ENCODE measurements at regions not wholly inside any gene's neighbourhood (a gene's known extent, or its start where the extent isn't known, plus 50 kb on each side); places are given as distances from the start of the nearest gene placed in this dataset.

DNA sequence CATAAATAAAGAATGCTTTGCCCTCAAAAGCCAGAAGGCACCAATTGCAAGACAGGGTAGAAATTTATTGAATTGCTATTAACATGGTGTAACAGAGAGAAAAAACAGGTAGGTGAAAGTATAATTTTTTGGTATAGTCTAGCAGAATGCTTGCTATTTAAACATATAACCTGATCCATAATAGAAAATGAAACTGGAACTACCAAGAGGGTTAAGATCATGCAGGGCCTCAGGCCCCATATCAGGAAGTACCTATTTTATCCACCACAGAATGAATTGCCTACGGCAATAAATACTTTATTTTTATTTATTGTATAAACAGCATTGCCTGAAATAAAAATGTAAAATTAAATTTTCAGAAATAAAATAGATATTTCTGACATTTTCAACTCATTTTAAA lies 159.5 kb downstream of the PRR20E start:
- TF ChIP-seq, protein P1, sequence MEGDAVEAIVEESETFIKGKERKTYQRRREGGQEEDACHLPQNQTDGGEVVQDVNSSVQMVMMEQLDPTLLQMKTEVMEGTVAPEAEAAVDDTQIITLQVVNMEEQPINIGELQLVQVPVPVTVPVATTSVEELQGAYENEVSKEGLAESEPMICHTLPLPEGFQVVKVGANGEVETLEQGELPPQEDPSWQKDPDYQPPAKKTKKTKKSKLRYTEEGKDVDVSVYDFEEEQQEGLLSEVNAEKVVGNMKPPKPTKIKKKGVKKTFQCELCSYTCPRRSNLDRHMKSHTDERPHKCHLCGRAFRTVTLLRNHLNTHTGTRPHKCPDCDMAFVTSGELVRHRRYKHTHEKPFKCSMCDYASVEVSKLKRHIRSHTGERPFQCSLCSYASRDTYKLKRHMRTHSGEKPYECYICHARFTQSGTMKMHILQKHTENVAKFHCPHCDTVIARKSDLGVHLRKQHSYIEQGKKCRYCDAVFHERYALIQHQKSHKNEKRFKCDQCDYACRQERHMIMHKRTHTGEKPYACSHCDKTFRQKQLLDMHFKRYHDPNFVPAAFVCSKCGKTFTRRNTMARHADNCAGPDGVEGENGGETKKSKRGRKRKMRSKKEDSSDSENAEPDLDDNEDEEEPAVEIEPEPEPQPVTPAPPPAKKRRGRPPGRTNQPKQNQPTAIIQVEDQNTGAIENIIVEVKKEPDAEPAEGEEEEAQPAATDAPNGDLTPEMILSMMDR (IDR thresholded peaks at IDR 0.05), result no peak
- no peak for TF ChIP-seq POLR2A (IDR thresholded peaks at IDR 0.05)
- TF ChIP-seq EP300 (IDR thresholded peaks at IDR 0.05), result no peak

Data from upper lobe of left lung (tissue), 4 donors.